A549 (cell line): ENCODE measurements at regions not wholly inside any gene's neighbourhood (a gene's known extent, or its start where the extent isn't known, plus 50 kb on each side); places are given as distances from the start of the nearest gene placed in this dataset.

Experiments used
- CTCF ChIP-seq: fragments of >200 bp; sonication (Bioruptor Twin); formaldehyde crosslinking; IDR thresholded peaks from 3 replicates; pipeline ENCODE4 v1.5.1; 2016
- ELK1 ChIP-seq: fragments of 150-350 bp; IDR thresholded peaks from 2 replicates; pipeline ENCODE4 v1.6.1; 2014; ENCODE audit warnings: low read depth, mild to moderate bottlenecking, low read length
- ESRRA ChIP-seq: fragments of 150-350 bp; IDR thresholded peaks from 2 replicates; pipeline ENCODE4 v1.6.1; 2014; ENCODE audit warnings: mild to moderate bottlenecking, low read length, borderline replicate concordance
- RCOR1 ChIP-seq: fragments of 150-350 bp; IDR thresholded peaks from 2 replicates; pipeline ENCODE4 v1.6.1; 2014; ENCODE audit warnings: antibody characterized with exemption, low read length, low read depth
- USF2 ChIP-seq: fragments of 450-650 bp; IDR thresholded peaks from 2 replicates; pipeline ENCODE4 v1.6.1; 2014; ENCODE audit warnings: antibody characterized with exemption

- no peak for TF ChIP-seq CTCF
- no peak for TF ChIP-seq USF2
- TF ChIP-seq RCOR1: no peak
- no peak for TF ChIP-seq ELK1
- no peak for TF ChIP-seq ESRRA
These were observed 326.4 kb upstream of the SFSWAP start for GRCh38 chr12:131384544-131384855.
